NCI-H82 treated with DMSO at 0.1 percent for 48 hours (cell line): ENCODE measurements at regions not wholly inside any gene's neighbourhood (a gene's known extent, or its start where the extent isn't known, plus 50 kb on each side); places are given as distances from the start of the nearest gene placed in this dataset.

Experiments
- DNase-seq: peaks from one replicate; lab custom pipeline; 2025; ENCODE audit not compliant: unreplicated experiment; lab: John Stamatoyannopoulos, UW

DNA sequence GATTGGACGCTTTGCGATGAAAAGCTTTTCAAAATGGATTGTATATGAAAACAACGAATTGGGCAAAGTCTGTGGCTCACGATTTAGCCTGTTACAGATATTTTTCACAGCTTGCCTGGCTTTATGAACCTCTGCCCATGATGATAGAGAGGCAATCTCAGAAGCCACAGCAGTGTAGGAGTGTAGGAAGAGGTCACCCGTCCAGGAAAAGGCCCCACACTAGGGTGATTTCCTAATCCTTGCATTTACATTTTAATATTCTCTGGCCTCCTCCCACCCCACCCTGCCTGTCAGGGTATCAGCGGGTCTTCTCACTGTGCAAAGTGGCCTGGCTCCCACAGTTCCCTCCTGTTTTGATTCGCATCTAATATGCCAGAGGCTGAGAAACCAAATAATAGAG, 81.8 kb upstream of the FOXN3 start:
- no peak for DNase-seq

- DNase-seq = no peak
Measured at GRCh38 chr14:89495718-89496117, 78.7 kb upstream of the FOXN3 start.

DNA sequence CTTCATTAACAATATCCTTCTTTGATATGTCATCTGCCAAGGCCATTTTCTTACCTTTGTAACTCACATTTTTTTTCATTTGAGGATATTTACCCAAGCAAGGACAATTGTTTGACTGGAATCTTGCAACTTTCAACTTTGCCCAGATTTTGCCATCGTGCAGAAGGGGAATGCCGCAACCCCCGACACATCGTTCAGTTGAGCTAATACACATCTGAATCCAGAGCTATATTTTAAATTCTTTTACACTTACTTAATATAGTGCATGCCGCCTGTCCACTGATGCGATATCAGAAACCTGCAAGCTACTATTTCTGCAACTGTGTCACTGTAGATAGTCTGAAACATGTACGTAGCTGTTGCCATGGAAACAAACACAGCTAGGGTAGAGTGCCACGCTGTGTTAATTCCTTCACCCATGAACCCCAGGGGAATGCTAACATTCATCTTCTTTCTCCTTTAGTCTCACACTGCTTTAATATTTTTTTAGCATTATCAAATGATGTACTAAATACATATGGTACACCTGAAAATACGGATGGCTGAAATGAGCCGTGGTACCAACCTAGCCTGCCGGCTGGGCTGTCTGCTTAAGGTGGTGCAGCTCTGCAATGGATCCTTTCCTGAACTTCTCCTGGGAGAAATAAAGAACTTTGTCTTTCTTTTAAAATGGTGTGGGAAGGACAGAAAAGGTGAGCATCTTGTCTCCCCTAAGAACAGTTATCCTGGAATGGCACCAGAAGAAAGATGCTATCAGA, 77.0 kb upstream of the FOXN3 start:
- DNase-seq = no peak

DNA sequence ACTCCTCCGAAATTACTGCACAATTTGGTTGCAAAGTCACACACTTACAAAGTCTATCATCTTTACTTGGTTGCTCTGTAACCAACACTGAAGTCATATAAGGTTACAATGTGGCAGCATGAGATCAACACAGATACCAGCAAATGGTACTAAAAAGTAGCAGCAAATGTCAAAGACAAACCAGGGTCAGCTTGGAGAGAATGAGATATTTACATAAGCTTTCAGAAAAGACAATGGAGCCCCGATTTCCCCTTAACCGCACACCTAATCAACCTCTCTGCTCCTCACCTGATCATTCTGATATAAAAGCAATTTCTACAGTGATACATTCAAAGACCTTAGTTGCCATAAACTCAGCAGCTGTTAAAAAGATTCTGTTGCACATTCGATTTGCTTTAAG, 76.4 kb upstream of the FOXN3 start:
- no peak for DNase-seq

DNA sequence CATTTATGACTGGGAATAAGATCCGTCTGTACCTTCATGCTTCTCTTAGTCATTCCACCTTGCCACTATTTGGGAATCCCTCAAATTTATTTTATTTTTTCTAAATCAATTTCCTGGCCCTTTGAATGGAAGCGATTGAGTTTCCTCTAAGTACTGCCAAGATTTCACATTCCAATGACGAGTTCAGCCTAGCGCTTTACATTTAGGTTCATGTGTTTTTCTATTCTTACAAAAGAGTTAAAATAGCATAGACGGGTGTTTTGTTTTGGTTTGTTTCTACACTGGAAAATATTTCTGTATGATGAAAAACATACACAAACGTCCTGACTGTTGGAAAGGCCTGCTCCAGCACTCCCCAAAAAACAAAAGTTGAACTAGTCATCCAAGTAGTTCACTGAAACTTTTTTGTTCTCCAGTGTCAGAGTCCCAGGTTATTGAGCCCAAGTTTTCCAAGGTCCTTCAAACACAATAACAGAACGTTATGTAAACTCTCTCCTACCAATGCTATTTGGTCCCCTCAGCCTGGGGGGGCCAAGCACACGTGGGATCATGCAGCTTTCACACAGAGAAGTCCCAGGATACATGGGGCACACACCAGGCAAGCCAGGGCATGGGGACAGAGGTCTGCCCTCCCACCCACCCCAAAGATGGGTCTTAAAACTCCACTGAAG, 74.8 kb upstream of the FOXN3 start:
- DNase-seq = no peak

DNA sequence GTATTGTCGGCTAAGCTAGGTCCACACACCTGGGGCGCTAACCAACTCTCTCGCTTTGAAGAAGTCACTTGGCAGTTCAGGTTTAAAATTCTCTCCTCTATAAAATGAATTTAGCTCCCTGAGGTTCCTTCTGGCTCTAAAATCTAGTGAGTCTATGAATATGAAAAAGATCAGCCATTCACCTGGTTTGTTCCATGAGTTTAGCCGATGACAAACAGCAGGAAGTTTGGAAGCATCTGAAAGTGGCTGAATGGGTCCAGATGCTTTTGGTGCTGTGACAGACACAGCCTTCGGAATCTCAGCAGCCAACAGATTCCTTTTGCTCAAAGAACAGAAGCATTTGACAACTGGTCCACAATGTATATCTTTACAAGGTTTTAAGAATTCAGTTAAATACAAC, 73.4 kb upstream of the FOXN3 start:
- DNase-seq = no peak

- no peak for DNase-seq
Measured at GRCh38 chr14:89489761-89490437, 72.9 kb upstream of the FOXN3 start.

DNA sequence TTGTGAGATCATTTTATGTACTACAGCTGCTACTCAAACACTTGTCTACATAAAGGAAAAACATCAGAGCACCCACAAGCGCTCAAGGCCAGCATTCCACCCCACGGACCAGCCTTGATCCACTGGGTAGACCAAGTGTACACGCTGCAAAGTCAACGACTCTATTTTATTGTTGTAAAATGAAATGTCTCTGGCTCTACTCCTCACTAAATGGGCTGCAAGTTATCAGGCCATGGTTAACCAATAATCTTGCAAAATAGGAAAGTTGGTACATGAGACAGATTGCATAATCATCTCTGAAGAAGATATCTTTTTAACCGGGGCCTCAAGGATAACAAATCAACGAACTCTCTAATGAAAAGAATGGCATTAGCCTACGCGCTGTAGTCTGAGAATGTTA, 69.9 kb upstream of the FOXN3 start:
- no peak for DNase-seq

DNA sequence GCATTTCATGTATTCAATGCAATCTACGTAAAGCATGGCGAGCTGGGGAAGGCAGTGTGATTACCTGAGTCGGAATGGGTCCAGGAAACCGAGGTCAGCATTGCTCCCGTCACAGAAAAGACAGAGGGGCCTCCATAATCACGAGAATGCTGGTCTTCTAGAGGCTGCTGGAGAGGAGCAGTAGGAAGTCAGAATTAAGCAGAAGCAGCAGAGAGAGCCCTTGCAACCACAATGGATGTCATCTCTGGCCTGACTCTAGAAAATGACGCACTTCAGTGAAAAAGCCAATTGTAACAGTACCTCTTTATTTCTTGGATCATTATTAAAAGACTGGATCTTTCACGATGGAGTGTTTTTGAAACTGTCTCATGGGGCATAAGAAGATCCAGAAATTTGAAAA, 69.5 kb upstream of the FOXN3 start:
- DNase-seq = no peak

DNA sequence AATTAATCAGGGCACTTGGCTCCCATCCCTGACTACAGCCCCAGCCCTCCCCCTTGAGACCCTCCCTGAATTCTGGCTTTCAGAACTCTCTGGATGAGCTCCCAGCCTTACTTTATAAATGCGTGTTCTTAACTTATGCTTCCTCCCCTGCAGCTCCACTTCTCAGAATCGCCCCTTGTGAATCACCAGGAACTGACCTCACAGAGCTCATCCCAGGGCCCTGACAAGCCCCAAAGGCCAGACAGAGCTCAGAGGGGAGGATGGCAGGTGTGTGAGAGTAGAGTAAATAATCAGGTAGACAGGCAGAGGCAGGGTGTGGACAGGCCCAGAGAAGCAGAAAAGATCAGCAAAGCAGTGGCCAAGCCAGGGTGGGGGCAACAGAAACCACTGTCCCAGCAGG, 68.2 kb upstream of the FOXN3 start:
- DNase-seq = no peak

GRCh38 chr14:89484051-89484844, 67.2 kb upstream of the FOXN3 start:
- DNase-seq = no peak

DNA sequence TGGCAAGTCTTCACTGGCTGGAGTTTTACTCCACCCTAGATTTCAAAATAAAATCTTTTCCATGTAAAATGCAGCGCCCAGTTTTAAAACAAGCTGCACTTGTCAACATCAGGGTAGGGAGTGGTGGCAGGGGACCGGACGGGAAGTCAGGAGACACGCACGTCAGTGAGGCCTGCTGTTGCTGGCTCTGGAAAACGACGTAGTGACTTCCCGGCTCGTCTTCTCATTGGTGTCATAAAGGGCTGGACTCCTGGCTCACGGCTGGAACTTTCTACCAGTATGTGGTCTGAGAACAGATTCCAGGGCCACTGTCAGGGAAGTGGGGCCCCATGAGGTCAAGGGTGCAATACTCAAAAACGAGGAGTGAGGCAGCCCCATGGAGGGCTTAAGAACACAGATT, 64.2 kb upstream of the FOXN3 start:
- DNase-seq = no peak

GRCh38 chr14:89480278-89480677, 63.2 kb upstream of the FOXN3 start:
- no peak for DNase-seq

GRCh38 chr14:89479802-89480201, 62.8 kb upstream of the FOXN3 start:
- DNase-seq = no peak

DNA sequence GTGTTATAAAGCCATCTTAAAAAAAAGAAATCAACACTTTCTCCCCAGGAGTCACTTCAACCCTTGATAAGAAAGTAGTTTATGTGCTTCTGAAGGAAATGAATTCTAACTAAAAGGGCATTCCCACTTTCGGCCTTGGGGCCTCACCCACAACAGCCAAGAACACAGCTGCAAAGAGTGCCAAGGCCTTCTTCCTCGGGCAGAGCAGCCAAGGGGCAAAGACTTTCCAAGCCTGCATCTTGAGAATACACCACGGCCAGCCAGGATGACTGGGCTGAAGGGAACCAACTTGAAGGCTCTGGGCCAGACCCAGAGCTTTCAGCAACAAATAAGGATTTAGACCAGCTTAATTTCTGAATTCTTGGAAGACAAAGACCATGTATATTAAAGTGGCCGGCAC, 60.4 kb upstream of the FOXN3 start:
- no peak for DNase-seq

DNA sequence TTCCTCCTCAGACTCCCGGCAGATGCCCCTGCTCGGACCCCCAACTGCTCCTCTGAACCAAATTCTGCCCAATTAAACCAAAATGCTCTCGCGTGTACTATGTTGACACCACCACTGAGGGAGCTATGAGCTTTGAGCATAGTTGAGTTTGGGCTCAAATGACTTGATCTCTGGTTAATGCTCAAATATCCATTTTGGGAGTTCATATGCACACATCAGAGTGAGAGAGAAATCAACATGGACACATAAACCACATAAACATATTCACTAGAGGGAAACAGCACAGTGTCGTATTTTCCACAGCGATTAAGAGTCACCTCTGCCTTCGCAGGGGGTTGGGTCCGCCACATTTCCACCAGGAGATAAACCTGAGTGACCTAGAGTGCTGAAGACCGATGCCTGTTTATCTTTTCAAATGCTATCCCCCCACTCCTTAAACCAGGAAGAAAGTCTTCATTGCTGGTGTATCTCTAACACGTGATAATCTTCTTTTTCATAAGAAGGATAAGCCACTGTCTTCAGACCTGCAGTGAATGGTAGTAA, 59.4 kb upstream of the FOXN3 start:
- DNase-seq = no peak

DNA sequence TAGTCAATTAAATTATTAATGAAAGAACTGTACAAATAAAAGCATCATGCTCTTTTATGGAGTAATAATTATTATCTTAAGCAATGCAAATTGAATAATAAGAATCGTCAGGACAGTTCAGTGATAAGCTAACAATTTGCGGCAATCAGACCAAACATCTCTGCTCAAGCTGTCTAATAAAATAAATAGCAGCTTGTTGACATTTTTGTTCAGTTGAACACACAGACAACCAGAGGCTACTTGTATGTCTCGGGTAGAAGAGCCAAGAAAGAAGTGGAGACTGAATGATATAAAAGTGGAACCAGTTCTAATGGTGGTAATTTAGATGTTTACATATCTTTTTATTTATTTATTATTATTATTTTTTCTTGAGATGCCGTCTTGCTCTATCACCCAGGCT, 57.4 kb upstream of the FOXN3 start:
- DNase-seq = no peak

DNA sequence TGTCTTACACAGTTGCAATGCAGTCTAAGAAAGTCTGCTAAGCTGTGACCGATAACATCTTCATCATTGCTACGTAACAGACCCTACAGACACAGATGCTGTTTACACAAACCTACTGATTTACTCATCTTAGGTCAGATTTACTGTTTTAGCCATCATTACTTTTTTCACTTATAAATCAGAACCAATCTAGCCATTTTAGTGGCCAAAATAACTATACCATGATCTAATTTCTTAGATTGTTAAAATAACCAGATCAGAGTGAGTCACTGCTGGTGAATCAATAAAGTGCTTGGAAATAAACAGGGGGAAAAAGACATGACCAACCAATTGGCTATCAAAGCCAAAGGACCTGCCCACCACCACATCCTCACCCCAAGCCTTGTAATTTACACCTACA, 57.0 kb upstream of the FOXN3 start:
- no peak for DNase-seq

GRCh38 chr14:89473569-89473968, 56.5 kb upstream of the FOXN3 start:
- DNase-seq = no peak

DNA sequence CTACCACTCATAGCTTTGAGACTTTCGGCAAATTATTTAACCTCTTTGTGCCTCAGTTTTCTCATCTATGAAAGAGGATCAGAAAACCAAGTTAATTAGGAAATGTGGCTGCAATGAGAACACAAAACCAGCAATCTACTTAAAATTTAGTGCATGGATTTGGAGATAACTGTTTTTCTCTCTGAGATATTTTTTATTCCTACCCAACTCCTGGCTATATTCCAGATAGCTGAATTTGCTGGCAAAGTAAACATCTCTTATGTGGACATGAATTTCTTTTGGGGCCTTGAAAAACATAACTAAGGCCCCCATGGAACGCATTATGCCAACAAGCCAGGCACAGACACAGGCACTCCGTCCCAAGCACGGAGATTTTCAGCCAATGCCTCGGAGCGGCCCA, 53.4 kb upstream of the FOXN3 start:
- DNase-seq = no peak
